GM19324 (cell line): ENCODE measurements at regions not wholly inside any gene's neighbourhood (a gene's known extent, or its start where the extent isn't known, plus 50 kb on each side); places are given as distances from the start of the nearest gene placed in this dataset.
A peak's percentile ranks its signal among the peaks of the same experiment; 100 is the strongest.

Experiments used
- ATAC-seq: cut with Tn5 transposase; IDR thresholded peaks from one replicate; pipeline ENCODE4 v1.9.1; 2021; ENCODE audit warnings: mild to moderate bottlenecking, moderate library complexity; ENCODE audit not compliant: unreplicated experiment, low FRiP score

DNA sequence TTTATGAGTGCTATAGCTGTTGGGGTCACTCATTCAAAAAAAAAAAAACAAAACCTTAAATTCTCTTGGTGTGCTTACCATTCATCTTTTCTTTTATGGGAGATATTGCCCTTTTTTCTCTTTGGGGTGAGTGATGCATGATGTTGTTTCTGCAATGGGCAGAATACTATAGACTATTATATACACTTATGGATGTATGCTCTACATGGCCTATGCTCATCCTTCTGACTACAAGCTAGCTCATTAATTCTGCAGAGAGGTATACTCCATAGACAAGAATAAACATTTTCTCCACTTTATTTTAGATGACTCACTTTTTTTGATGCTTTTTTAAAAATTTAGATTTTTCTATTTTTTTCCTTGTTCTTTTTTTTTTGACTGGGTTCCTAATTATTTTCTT, 160.3 kb upstream of the ANK2 start:
- no peak for ATAC-seq

DNA sequence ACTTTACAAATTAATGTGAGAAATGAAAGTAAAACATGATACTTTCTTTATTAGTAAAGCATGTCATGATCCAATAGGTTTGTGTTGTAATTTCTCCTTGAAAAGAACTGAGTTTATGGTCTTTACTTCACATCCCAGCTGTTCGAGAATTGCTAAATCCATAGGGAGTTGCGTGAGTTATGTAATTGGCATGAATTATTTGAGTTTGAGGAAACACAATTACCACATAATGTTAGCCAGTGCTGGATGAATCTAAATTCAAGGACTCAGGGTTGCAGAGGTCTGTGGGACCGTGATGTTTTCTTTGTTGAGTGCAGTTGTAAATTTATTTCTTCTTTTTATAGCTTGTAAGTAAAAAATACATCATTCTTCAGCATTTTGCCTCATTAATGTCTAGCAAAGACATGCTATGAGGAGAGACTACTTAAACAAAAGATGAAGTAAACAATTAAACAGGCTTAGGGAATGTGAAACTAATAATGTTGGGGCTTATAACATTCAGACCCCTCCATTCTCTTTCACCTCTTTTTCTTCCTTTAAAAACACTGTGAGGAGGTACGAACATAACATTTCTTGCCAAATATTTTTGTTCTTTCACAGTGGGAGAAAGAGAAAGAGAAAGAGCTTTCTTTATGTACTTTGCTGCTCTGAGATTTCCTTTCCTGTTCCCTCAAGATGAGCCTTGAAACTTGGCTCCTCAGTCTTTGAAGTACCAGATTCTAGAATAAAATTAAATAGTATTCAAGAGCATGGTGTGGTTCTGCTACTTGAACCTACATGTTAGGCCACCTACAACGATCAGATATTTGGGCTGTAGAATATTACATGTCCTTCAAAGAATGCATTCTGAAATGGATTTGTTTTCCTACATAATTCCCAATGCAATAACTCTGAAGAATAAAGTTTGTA, 159.6 kb upstream of the ANK2 start:
- peak; percentile 49 for ATAC-seq

DNA sequence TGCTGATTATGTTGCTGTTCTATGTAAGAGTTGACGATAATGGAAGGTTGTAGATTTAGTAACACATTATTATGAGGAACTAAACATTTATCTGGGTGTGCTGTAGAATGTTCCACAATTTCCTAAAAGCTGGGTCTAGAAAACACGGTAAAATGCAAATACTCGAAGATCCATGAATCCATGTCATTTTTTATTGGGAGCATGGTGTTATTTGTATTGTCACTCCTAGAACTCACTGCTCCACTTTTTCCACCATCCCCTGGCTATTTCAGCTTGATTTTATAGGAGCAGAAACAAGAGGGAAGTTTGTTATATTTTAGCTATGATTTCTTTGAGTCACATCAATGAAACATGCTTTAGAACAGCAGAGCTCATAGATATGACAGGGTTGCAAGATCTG, 155.0 kb upstream of the ANK2 start:
- no peak for ATAC-seq

DNA sequence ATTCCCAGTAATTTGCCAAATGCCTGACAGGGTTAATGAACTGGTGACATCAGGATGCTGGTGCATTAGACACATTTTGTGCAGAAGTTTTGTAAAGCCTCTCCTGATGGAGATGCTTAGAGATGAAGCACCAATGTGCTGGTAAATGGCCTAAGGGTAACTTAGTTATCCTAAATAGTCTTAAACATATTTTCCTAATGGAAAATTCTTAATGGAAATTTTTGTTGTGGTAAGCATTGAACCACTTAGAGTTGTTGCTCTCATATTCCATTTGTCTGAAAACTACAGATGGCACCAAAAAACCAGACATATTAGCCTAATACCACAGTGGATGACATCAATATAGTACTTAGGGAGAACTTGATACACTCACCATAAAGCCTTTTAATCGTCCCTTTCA, 154.5 kb upstream of the ANK2 start:
- ATAC-seq, result no peak

DNA sequence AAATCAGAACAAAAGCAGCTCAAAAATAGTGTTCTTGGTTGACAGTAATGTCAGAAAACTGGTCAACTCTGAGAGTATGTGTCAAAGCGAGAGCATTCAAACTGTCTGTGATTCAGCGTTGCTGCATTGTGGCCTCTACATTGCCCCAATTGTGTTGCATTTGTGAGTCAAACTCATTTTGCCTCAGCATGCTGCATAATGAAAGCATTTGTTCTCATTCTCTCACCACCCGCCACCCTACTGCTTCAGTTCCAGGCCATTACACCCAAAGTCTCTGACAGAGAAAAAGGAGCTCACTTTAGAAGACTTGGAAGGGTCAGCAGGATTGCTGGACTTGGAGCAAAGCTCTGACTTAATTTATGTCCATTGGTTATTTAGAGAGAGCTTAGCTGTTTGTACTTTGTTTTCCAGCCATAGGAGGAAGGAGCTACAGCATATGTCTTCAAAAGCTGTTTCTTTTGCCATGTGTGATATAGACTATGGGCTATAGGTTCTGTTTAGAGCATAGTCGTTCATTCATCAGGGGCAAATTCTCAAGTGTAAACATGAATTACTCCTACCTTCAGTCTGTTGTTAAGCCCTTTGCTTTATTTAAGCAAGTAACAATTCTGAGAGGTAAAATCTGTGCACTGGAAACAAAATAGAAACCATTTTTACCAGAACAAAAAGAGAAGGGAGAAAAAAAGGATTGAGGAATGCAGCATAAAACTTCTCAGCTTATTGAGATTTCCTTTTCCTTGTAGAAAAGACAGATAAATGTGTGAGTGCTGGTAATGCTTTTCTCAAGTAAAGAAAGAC, 153.4 kb upstream of the ANK2 start:
- ATAC-seq, result no peak

DNA sequence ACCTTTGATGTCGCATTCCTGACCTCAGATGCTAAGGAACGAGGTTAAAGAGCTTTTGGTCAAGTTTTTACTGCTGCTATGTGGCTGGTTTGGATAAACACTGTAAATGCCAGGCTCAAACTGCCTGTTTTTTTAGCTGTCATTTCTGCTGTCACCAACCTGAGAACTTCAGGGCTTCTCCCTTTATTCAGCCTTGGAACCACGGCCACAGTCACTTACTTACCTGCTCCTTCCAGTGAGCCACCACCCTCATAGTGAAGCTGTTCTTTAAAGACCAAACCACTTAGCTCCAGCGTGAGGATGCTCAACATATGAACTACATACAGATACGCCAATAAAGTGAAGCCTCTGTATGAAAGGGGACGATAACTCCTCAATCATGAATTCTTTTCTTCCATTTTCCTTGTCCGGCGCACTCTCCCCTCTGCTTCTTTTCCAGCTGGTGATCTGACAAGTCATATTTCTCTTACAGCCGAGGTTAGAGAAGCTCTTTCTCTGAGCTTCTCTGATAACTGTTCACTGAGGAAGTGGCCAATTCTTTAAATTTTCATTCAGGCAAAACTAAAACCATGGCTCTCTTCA, 152.8 kb upstream of the ANK2 start:
- ATAC-seq, result no peak

DNA sequence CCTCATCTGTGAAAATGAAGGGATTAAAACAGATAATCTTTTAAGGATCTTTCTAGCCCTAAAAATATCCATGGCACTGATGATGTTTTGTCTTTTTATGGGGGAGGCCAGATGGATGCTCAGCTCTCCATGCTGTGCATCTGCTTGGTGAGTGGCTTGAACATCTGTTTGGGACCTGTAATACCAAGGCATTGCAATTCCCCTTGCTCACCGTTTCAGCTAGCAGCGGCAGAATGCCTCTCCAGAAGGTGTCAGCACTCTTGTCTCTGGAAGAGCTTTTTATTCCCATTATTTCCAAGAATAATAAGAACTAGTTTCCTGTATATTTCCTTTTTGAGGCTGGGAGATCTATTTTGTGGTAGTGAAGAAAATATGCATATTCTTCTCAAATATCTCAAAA, 151.9 kb upstream of the ANK2 start:
- ATAC-seq, result no peak

DNA sequence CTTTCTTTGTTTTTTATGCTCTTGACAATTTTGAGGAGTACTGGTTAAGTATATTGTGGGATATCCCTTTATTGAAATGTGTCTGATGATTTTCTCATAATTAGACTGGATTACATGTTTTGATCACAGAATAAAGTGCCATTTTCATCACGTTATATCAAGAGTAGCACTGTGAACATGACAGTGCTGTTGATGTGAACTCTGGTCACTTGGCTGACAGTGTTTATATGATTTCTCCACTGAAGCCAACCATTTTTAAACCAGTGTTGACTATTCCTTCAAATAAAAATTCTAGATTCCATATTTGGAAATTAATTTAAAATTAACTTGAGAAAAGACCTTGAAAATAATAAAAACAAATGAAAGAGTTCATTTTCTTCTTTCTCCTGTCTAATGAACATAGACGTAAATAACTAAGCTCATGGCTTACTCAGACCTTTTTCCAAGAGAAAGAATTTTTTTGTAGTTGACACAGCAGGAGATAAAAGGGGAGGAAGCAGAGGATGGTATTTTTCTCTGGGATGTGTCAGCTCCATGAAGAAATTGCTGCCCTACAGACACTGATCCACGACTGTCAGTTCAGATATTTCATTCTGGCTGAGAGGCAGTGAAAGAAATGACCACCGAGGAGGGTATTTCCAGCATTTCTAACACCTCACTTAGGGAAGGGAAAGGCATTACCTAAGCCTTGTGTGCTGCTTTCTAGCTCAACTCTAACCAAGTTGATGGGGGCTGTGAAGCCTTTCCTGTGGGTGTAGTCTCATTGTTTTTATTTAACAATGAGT, 150.9 kb upstream of the ANK2 start:
- no peak for ATAC-seq

DNA sequence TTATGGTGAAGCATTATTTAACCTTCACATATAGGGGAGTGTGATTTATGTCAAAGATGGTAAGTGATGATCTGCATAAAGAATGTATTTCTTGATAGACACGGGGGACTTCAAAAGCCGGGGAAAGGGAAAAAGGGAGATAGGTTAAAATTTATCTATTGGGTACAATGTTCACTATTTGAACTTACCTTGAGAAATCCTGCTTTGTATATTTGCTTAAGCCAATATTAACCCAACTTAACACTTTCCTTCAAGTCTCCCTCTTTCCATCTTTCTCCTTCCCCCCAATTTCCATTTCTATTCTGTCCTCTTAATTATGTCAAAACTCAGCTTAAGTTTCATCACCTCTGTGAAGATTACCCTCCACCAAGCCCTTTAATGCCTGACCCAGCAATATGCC, 149.0 kb upstream of the ANK2 start:
- ATAC-seq, result no peak

DNA sequence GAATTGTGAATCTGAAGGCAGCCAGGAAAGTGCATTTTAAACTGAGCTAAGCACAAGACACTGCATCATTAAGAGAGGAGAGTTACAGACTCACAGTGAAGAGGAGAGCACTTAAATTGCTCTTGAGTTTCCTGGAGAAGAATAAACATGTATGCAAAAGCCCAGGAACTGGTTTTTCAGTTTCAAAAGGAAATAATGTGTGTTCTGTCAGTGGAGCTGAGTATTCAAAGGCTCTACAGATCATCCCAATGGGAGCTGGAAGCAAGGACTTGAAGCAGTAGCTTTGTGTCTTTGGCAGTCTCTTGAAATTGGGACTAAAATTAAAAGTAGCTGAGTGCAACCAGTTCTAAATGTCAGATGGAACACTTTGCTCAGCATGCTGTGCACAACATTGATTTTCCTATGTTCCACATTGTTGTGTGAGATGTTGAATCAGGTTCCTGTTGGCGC, 147.5 kb upstream of the ANK2 start:
- ATAC-seq, result no peak

DNA sequence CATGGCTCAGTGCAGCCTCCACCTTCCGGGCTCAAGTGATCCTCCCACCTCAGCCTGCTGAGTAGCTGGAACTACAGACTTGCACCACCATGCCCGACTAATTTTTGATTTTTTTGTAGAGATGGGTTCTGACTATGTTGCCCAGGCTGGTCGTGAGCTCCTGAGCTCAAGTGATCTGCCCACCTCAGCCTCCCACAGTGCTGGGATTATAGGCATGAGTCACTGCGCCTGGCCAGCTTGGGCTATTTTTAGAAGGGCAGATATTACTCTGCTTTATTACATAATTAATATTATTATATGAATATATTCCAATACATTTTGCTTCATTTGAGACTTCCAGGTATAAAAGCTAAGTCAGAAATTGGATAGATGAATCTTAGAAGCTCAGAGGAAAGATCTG, 143.7 kb upstream of the ANK2 start:
- ATAC-seq, result no peak

DNA sequence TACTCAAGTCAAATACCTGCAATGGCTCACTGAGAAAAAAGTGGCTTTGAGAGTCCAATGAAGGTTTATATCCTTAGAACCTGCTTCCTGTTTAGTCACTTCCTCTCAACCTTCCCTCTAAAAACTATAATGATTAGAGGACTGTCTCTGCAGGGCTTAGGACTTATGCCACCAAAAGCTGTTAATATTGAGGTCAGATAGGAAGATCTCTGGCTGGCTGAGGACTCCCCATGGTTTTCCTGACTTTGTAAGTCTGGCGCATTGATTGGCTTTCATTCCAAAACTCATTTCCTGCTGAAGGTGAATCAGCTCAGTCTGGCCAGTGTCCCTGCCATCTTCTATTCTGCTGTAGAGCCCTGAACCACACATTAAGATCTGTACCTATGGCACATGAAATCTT, 140.9 kb upstream of the ANK2 start:
- no peak for ATAC-seq

DNA sequence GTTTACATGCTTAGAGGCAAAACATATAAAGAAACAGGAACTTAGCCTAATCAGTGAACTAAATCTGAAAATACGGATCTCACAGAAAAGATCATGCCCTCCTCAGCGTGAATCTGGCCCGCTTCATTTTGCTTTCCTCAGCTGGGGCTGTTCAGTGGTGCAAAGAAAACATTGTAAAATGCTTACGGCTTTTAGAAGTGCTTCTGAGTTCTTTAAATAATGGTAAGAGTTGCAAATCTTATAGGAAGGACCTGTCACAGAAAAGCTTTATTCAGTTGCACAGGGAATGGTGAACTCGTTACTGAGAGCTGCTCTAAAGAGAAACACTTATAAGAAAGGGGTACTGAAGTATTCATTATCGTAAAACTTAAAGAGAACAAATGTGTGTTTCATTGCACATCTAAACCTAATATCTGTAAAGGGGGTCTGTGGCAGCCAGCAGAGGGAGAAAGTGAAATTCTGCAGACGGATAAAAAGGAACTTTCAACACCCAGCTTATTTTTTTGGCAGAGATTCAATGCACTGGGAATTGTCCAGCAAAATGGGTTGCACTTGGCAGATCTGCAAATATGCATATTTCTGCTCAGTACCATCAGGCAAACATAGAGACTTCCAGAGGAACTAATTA, 139.2 kb upstream of the ANK2 start:
- no peak for ATAC-seq

DNA sequence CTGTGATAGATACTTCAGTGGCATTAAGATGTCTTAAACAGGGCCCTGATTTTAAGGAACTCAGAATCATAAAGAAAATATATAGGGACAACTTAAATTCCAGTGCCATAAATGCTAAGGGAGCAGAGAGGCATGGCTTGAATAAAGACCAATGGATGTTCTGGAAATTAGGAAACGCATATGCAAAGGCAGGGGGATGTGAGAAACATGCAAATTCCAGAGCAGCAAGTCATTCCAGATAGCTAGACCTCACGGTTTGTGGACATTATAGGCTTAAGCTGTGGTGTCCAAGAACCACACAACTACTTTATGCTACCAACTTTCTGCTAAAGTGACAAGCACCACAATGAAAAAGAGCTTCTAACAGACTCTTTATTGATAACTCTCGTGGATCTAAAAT, 132.6 kb upstream of the ANK2 start:
- ATAC-seq, result no peak

DNA sequence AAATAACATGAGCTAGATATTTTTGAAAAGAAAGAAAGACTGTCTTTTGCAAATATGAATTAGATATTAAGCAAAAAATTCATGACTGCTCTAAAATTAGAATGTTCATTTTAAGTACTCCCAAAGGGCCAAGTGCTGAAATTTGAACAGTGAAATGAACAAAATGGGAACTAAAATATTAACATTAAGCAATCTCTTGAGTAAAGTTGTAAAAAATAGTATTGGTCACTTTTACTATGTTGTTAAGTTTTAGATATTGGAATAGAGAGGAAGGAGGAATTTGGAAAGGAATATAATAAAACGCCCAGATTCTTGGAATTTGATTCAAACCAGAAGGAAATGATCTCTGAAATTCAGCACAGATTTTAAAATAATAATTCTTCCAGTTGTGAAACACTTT, 125.9 kb upstream of the ANK2 start:
- ATAC-seq, result no peak

DNA sequence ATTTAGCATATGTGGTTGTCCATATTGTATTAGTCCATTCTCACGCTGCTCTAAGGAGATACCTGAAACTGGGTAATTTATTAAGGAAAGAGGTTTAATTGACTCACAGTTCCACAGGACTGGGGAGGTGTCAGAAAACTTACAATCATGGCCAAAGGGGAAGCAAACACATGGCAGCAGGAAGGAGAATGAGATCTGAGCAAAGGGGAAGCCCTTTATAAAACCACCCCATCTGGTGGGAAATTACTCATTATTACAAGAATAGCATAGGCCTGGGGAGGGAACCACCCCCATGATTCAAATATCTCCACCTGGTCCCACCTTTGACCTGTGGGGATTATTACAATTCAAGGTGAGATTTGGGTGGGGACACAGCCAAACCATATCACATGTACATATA, 122.6 kb upstream of the ANK2 start:
- ATAC-seq, result no peak

DNA sequence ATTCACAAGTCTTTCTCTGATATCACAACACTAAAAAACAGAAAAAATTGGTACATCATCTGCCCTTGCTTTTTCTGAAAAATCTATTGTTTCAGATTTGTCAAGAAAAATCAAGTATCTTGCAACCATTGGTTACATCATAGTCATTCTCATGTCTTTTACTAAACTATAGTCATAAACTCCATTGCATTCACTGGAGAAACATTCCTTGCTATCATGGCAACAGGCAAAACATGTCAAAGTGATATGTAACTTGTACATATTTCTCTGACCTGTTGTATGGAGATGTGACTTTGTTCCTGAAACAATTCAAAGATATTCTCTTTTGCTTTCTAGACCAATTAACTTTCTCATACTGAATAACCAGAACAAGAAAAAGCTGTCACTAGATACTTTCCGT, 121.9 kb upstream of the ANK2 start:
- no peak for ATAC-seq

DNA sequence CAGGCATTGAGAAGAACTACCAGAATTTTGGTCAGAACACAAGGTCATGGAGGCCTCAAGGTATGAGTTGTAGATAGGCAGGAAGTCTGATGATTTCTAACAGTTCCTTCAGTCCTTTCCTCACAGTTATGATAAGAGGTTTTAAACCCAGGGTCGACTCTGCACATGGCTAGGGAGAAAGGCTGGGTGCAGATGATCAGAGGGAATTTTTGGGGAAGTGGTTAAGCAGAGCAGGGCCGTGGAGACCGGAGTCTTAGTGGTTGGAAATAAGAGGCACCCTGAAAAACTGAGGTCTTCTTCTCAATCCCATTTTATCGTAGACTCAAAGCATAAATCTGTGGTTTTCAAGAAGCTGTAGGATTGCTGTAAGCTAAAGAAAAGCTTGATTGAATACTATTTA, 118.5 kb upstream of the ANK2 start:
- no peak for ATAC-seq

DNA sequence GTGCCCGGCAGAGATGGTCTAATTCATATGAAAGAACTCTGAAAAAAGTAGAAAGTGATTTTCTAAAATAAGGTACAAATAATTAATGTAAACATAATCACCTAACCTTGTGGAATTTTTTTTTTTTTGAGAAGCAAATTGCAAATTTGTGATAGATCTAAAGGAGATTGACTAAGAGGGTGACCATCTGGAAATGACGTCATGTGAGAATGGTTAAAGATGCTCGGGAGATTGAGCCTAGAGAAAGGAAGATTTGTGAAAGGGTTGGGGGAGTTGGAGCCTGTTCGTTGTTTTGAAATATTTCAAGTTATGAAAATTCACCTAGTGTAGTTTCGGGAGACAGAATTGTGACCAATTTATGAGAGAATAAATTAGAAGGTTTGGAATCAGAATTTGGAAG, 115.7 kb upstream of the ANK2 start:
- no peak for ATAC-seq

DNA sequence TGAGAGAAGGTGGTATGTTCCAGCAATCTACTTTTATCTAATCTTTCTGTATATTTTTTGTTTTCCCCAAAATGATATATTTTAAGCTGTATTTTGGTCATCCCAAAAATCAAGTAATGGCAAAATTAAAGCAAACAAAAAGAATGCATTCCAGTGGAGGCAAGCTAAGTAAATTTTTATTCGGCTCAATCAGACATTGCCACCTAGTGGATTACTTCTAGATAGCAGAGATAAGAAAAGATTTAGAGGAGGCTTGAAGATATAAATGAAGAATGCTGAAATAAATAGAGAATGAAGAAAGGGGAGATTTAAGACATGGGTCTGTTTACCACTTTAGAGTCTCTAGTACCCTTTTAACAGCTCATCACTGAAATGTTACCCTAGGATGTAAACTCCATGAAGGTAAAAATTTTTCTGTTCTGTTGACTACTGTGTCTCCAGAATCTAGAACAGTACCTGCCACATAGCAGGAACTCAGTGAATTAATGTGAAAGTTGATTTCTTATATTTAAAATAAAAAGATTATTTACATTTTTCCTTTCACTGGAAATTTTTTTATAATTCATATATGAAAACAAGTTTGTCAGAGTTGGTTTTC, 110.9 kb upstream of the ANK2 start:
- no peak for ATAC-seq
